SK-N-SH (cell line): ENCODE measurements at regions not wholly inside any gene's neighbourhood (a gene's known extent, or its start where the extent isn't known, plus 50 kb on each side); places are given as distances from the start of the nearest gene placed in this dataset.

Source experiments
- CTCF ChIA-PET: fragments of 300-600, 350-600 bp; formaldehyde crosslinking; extraction: SDS; loops from one replicate; lab custom pipeline; 2021; lab: Yijun Ruan, JAX
- POLR2A ChIA-PET: fragments of 350-600 bp; sonication (Branson Sonifier 250); formaldehyde crosslinking; extraction: SDS; loops from one replicate; lab custom pipeline; 2020; ENCODE audit warnings: antibody characterized with exemption, inconsistent platforms; lab: Yijun Ruan, JAX
- DNase-seq: peaks from one replicate; pipeline ENCODE4 v3.0.0; 2012
- H2AFZ ChIP-seq: fragments of 200-600 bp; sonication (generic); 2 replicates; pipeline ENCODE4 v1.8.1; 2016; ENCODE audit warnings: antibody characterized with exemption, mild to moderate bottlenecking, low read depth
- H3F3A ChIP-seq: fragments of 200-600 bp; sonication (generic); replicated peaks from 2 replicates; pipeline ENCODE3; 2016; ENCODE audit warnings: antibody characterized with exemption, mild to moderate bottlenecking; ENCODE audit not compliant: insufficient read depth
- H3K27ac ChIP-seq, 2 experiments: fragments of 200-500 bp in 1 of 2; fragments of 200-600 bp in 1 of 2; sonication (Bioruptor generic) in 1 of 2; sonication (generic), shearing (Covaris generic) in 1 of 2; 2 replicates each; pipeline versions ENCODE4 v1.5.1 to v1.6.1; 2014 to 2016; ENCODE audit warnings: low read depth in 2 of 2, inconsistent platforms in 1 of 2, low read length in 1 of 2, mild to moderate bottlenecking in 1 of 2, mixed read lengths in 1 of 2
- H3K27me3 ChIP-seq: fragments of 200-600 bp; sonication (generic), shearing (Covaris generic); 2 replicates; pipeline ENCODE4 v1.6.1; 2016; ENCODE audit warnings: mixed run types; ENCODE audit not compliant: insufficient read depth
- H3K36me3 ChIP-seq, 2 experiments: fragments of 200-500 bp in 1 of 2; fragments of 200-600 bp in 1 of 2; sonication (Bioruptor generic) in 1 of 2; sonication (generic) in 1 of 2; replicated peaks in 1 of 2; 2 replicates each; pipeline versions ENCODE3 to v1.5.1; 2014 to 2016; ENCODE audit warnings: low read length in 1 of 2, mild to moderate bottlenecking in 1 of 2; ENCODE audit not compliant: insufficient read depth in 2 of 2, control insufficient read depth in 1 of 2
- H3K4me1 ChIP-seq, 2 experiments: fragments of 200-500 bp in 1 of 2; fragments of 200-600 bp in 1 of 2; sonication (Bioruptor generic) in 1 of 2; sonication (generic), shearing (Covaris generic) in 1 of 2; 2 replicates each; pipeline versions ENCODE4 v1.5.1 to v1.6.1; 2014 to 2016; ENCODE audit warnings: low read depth in 1 of 2, low read length in 1 of 2, mixed run types in 1 of 2; ENCODE audit not compliant: insufficient read depth in 2 of 2, control insufficient read depth in 1 of 2
- H3K4me2 ChIP-seq: fragments of 200-600 bp; sonication (generic), shearing (Covaris generic); 2 replicates; pipeline ENCODE4 v1.6.1; 2017; ENCODE audit warnings: mixed run types
- H3K4me3 ChIP-seq, 2 experiments: fragments of 200-500 bp in 1 of 2; fragments of 200-600 bp in 1 of 2; sonication (Bioruptor generic) in 1 of 2; sonication (generic), shearing (Covaris generic) in 1 of 2; 2 replicates each; pipeline versions ENCODE4 v1.5.1 to v1.8.1; 2014 to 2016; ENCODE audit warnings: low read depth in 2 of 2, inconsistent platforms in 1 of 2, low read length in 1 of 2, mild to moderate bottlenecking in 1 of 2, mixed read lengths in 1 of 2, moderate library complexity in 1 of 2
- H3K79me2 ChIP-seq: fragments of 200-600 bp; sonication (generic); 2 replicates; pipeline ENCODE4 v1.8.1; 2017; ENCODE audit warnings: mild to moderate bottlenecking; ENCODE audit not compliant: insufficient read depth
- H3K9ac ChIP-seq: fragments of 200-600 bp; sonication (generic); 2 replicates; pipeline ENCODE4 v1.6.1; 2017; ENCODE audit warnings: mixed run types
- H3K9me2 ChIP-seq: fragments of 200-600 bp; sonication (generic); 2 replicates; pipeline ENCODE4 v1.6.1; 2017; ENCODE audit warnings: mixed run types
- H3K9me3 ChIP-seq: fragments of 200-600 bp; sonication (generic); 2 replicates; pipeline ENCODE4 v1.6.1; 2017; ENCODE audit warnings: mixed run types, mild to moderate bottlenecking, moderate library complexity
- H4K20me1 ChIP-seq: fragments of 200-600 bp; sonication (generic); 2 replicates; pipeline ENCODE4 v1.6.1; 2017; ENCODE audit warnings: mild to moderate bottlenecking, mixed run types; ENCODE audit not compliant: insufficient read depth
- CTCF ChIP-seq: fragments of 200-600 bp; sonication (generic); IDR thresholded peaks from 2 replicates; pipeline ENCODE4 v1.6.1; 2017; ENCODE audit warnings: antibody characterized with exemption, mild to moderate bottlenecking, moderate library complexity
- EP300 ChIP-seq, 2 experiments: IDR thresholded peaks; 2 replicates each; pipeline versions ENCODE4 v1.4.0 to v1.6.1; 2012; ENCODE audit warnings: borderline replicate concordance in 1 of 2, low read depth in 1 of 2, low read length in 1 of 2
- FOSL2 ChIP-seq: IDR thresholded peaks from 2 replicates; pipeline ENCODE4 v1.4.0; 2012; ENCODE audit warnings: low read depth, mild to moderate bottlenecking, moderate library complexity, borderline replicate concordance
- GABPA ChIP-seq: IDR thresholded peaks from 2 replicates; pipeline ENCODE4 v1.4.0; 2012; ENCODE audit warnings: low read depth, mild to moderate bottlenecking
- IRF3 ChIP-seq: fragments of 150-350 bp; IDR thresholded peaks from 2 replicates; pipeline ENCODE4 v1.6.1; 2016; ENCODE audit warnings: mild to moderate bottlenecking, low read depth, low read length
- JUND ChIP-seq: IDR thresholded peaks from 2 replicates; pipeline ENCODE4 v1.4.0; 2012
- MEF2A ChIP-seq: IDR thresholded peaks from 2 replicates; pipeline ENCODE4 v1.4.0; 2012; ENCODE audit warnings: low read depth, borderline replicate concordance
- NRF1 ChIP-seq: IDR thresholded peaks from 2 replicates; pipeline ENCODE4 v1.6.1; 2012; ENCODE audit warnings: low read depth, mild to moderate bottlenecking, low read length
- PBX3 ChIP-seq: IDR thresholded peaks from 2 replicates; pipeline ENCODE4; 2012
- REST ChIP-seq: IDR thresholded peaks from 2 replicates; pipeline ENCODE4 v1.6.1; 2012; ENCODE audit warnings: mild to moderate bottlenecking, low read depth, low read length, moderate library complexity
- RXRA ChIP-seq: IDR thresholded peaks from 2 replicates; pipeline ENCODE4 v1.4.0; 2012; ENCODE audit warnings: low read depth, mild to moderate bottlenecking, borderline replicate concordance
- SIN3A ChIP-seq: IDR thresholded peaks from 2 replicates; pipeline ENCODE4 v1.6.1; 2012; ENCODE audit warnings: low read depth, mild to moderate bottlenecking, low read length, moderate library complexity, borderline replicate concordance
- SMC3 ChIP-seq: IDR thresholded peaks from 2 replicates; pipeline ENCODE4 v1.6.1; 2012; ENCODE audit warnings: low read depth, low read length, improper control_type of control experiment
- TCF12 ChIP-seq: IDR thresholded peaks from 2 replicates; pipeline ENCODE4 v1.4.0; 2012
- USF2 ChIP-seq: fragments of 150-350 bp; IDR thresholded peaks from 2 replicates; pipeline ENCODE4 v1.6.1; 2017; ENCODE audit warnings: antibody characterized with exemption, low read length, low read depth, borderline replicate concordance
- YY1 ChIP-seq: IDR thresholded peaks from 2 replicates; pipeline ENCODE4 v1.4.0; 2012; ENCODE audit warnings: low read depth, mild to moderate bottlenecking
- ZBTB33 ChIP-seq: IDR thresholded peaks from 2 replicates; pipeline ENCODE4 v1.4.0; 2012; ENCODE audit warnings: low read depth, borderline replicate concordance
- WGBS: methylation state at CpG from one replicate; pipeline ENCODE4 v1.1.6; 2017; ENCODE audit warnings: low lambda C conversion rate; 5-methylcytosine and 5-hydroxymethylcytosine counted together

GRCh38 chr1:29960876-29961275 is 724.6 kb downstream of the PTPRU start:
- peak; percentile 54 for DNase-seq
- H3K9me3 ChIP-seq = no peaks in the 10 kb centered on the region
- ChIA-PET CTCF (no interaction called here), POLR2A (no interaction called here)
- H3K27me3 ChIP-seq = no peaks in the 10 kb centered on the region
- no peaks in the 10 kb centered on the region for H3F3A ChIP-seq
- H2AFZ ChIP-seq = no peak overlapping the region
- WGBS = 40% methylated on average over 2 of the region's 10 CpGs
- H4K20me1 ChIP-seq = no peaks in the 10 kb centered on the region
- no peaks in the 10 kb centered on the region for H3K79me2 ChIP-seq
- H3K4me3 ChIP-seq = no peak overlapping the region
- H3K9ac ChIP-seq = no peak overlapping the region
- H3K36me3 ChIP-seq = no peaks in the 10 kb centered on the region
- no peaks in the 10 kb centered on the region for H3K9me2 ChIP-seq
- TF ChIP-seq EP300 (IDR thresholded peaks at IDR 0.05; ENCODE audit: borderline replicate concordance in 1 of 2, low read depth in 1 of 2, low read length in 1 of 2) (no peak), RXRA (no peak), SIN3A (no peak), GABPA (no peak), JUND (no peak), TCF12 (no peak), USF2 (no peak), SMC3 (no peak), CTCF (no peak), REST (no peak), ZBTB33 (no peak), MEF2A (no peak), IRF3 (no peak), FOSL2 (no peak), YY1 (no peak), PBX3 (no peak), NRF1 (no peak)
- H3K27ac ChIP-seq = no peak overlapping the region
- no peak overlapping the region for H3K4me2 ChIP-seq
- H3K4me1 ChIP-seq = peaks cover 0 to 22% of the 10 kb centered on the region in 2 experiments; a peak in 1 of 4 replicates
